ENCODE measurements at regions not wholly inside any gene's neighbourhood (a gene's known extent, or its start where the extent isn't known, plus 50 kb on each side); places are given as distances from the start of the nearest gene placed in this dataset.

GRCh38 chr15:79606831-79607355 is 174.8 kb downstream of the MINAR1 start:
- DNase-seq (ENCODE audit: low spot score), result no peak
- H3K27ac ChIP-seq (ENCODE audit: low read depth in 1 of 2, low read length in 2 of 2), result no peak overlapping the region
- H3K36me3 ChIP-seq (ENCODE audit: control insufficient read depth in 4 of 4, insufficient read depth in 3 of 4, low read depth in 1 of 4, low read length in 3 of 4), result no peaks in the 10 kb centered on the region
- 92% methylated on average over 5 of the region's 5 CpGs for WGBS
- no peak overlapping the region for H3K9ac ChIP-seq (ENCODE audit: low read depth in 1 of 2, low read length in 2 of 2)
- no peaks in the 10 kb centered on the region for H3K27me3 ChIP-seq (ENCODE audit: control insufficient read depth in 4 of 4, insufficient read depth in 4 of 4, low read length in 3 of 4)
- H3K9me3 ChIP-seq (ENCODE audit: control insufficient read depth in 4 of 4, low read length in 3 of 4), result no peaks in the 10 kb centered on the region
- no peak for TF ChIP-seq SP1 (IDR thresholded peaks at IDR 0.05)
- no peak for TF ChIP-seq RXRA (IDR thresholded peaks at IDR 0.05)
- no peak for TF ChIP-seq GABPA (IDR thresholded peaks at IDR 0.05 in 1 of 2, conservative IDR thresholded peaks at IDR 0.05 in 1 of 2)
- no peak for TF ChIP-seq ZBTB33 (IDR thresholded peaks at IDR 0.05)
- no peak for TF ChIP-seq ATF3 (IDR thresholded peaks at IDR 0.05)
- TF ChIP-seq CTCF (IDR thresholded peaks at IDR 0.05; ENCODE audit: low read depth, low read length, missing input control), result no peak
- no peak for TF ChIP-seq HNF4A (conservative IDR thresholded peaks at IDR 0.05)
- TF ChIP-seq EGR1 (IDR thresholded peaks at IDR 0.05; ENCODE audit: low read depth in 2 of 2), result no peak
- TF ChIP-seq JUND (IDR thresholded peaks at IDR 0.05), result no peak
- TF ChIP-seq REST (IDR thresholded peaks at IDR 0.05), result no peak
- TF ChIP-seq FOXA2 (IDR thresholded peaks at IDR 0.05), result no peak
- no peak for TF ChIP-seq FOXA1 (IDR thresholded peaks at IDR 0.05)
- TF ChIP-seq MAX (IDR thresholded peaks at IDR 0.05), result no peak
- TF ChIP-seq TAF1 (conservative IDR thresholded peaks at IDR 0.05), result no peak
- no peak for TF ChIP-seq HNF4G (IDR thresholded peaks at IDR 0.05)
- no peak for TF ChIP-seq NR2F2 (IDR thresholded peaks at IDR 0.05)
- no peak for TF ChIP-seq RAD21 (IDR thresholded peaks at IDR 0.05)
- TF ChIP-seq YY1 (IDR thresholded peaks at IDR 0.05), result no peak
- H3K4me1 ChIP-seq (ENCODE audit: control insufficient read depth in 4 of 4, insufficient read depth in 4 of 4, low read length in 3 of 4), result no peaks in the 10 kb centered on the region
- H3K4me3 ChIP-seq (ENCODE audit: low read depth in 1 of 3, low read length in 3 of 3), result no peak overlapping the region

Data from liver (tissue), 8 donors.